ENCODE measurements at regions not wholly inside any gene's neighbourhood (a gene's known extent, or its start where the extent isn't known, plus 50 kb on each side); places are given as distances from the start of the nearest gene placed in this dataset.

- TF ChIP-seq CTCF (IDR thresholded peaks at IDR 0.05) (no peak), POLR2A (IDR thresholded peaks at IDR 0.05) (no peak)
These were observed 61.3 kb upstream of the GGTA1 start for GRCh38 chr9:121560921-121561320.

Measured in vagina (tissue), 2 donors.